A673 (cell line): ENCODE measurements at regions not wholly inside any gene's neighbourhood (a gene's known extent, or its start where the extent isn't known, plus 50 kb on each side); places are given as distances from the start of the nearest gene placed in this dataset.

ENCODE experiments used
- BruUV-seq: library from RNA; stranded (reverse); fragments of 400-500 nt; replicated peaks from 2 replicates; lab custom pipeline; 2021; lab: Mats Ljungman, UMichigan
- CTCF ChIA-PET: fragments of 300-600 bp; sonication (Branson Sonifier 250); formaldehyde crosslinking; loops from one replicate; lab custom pipeline; 2022; ENCODE audit warnings: antibody characterized with exemption; lab: Charles Lee
- POLR2A ChIA-PET: fragments of 300-600 bp; sonication (Branson Sonifier 250); formaldehyde crosslinking; loops from one replicate; lab custom pipeline; 2022; ENCODE audit warnings: antibody characterized with exemption; ENCODE audit not compliant: low non-redundant PET; lab: Charles Lee
- DNase-seq: peaks from one replicate; pipeline ENCODE4 v3.0.0-alpha.2; 2015; ENCODE audit warnings: low spot score
- H3K27ac ChIP-seq: fragments of 200-600 bp; sonication (generic); 2 replicates; pipeline ENCODE4 v1.5.1; 2016; ENCODE audit warnings: mixed run types, low read depth, mild to moderate bottlenecking, mixed read lengths, antibody characterized with exemption, low read length; ENCODE audit not compliant: poor library complexity, severe bottlenecking
- H3K27me3 ChIP-seq: fragments of 200-600 bp; sonication (generic); replicated peaks from 2 replicates; pipeline ENCODE4 v1.6.1; 2017; ENCODE audit warnings: mixed run types, low read depth, mild to moderate bottlenecking, mixed read lengths, antibody characterized with exemption, low read length; ENCODE audit not compliant: insufficient read depth, poor library complexity
- H3K36me3 ChIP-seq: fragments of 200-600 bp; sonication (generic); 2 replicates; pipeline ENCODE4 v1.6.1; 2016; ENCODE audit warnings: mixed run types, mild to moderate bottlenecking, mixed read lengths, antibody characterized with exemption, low read length; ENCODE audit not compliant: insufficient read depth, poor library complexity, severe bottlenecking
- H3K4me1 ChIP-seq: fragments of 200-600 bp; sonication (generic); 2 replicates; pipeline ENCODE4 v1.6.1; 2017; ENCODE audit warnings: mixed run types, mild to moderate bottlenecking, mixed read lengths, antibody characterized with exemption, low read length; ENCODE audit not compliant: insufficient read depth, poor library complexity, severe bottlenecking
- H3K4me3 ChIP-seq: fragments of 200-600 bp; sonication (generic); 2 replicates; pipeline ENCODE4 v1.5.1; 2016; ENCODE audit warnings: low read depth, mixed run types, mild to moderate bottlenecking, mixed read lengths, low read length; ENCODE audit not compliant: poor library complexity, severe bottlenecking
- H3K9me3 ChIP-seq: fragments of 200-600 bp; sonication (generic); 2 replicates; pipeline ENCODE4 v1.6.1; 2016; ENCODE audit warnings: mixed run types, low read depth, mild to moderate bottlenecking, mixed read lengths, antibody characterized with exemption, low read length; ENCODE audit not compliant: poor library complexity, severe bottlenecking
- CTCF ChIP-seq: fragments of 300-800, 200-600 bp; sonication (generic); conservative IDR thresholded peaks from 2 replicates; pipeline ENCODE4 v1.5.1; 2017; ENCODE audit warnings: low read depth, mild to moderate bottlenecking, antibody characterized with exemption, low read length, moderate library complexity, mixed read lengths
- EZH2 ChIP-seq: fragments of 200-600 bp; sonication (generic); IDR thresholded peaks from 2 replicates; pipeline ENCODE4 v1.6.1; 2017; ENCODE audit warnings: borderline replicate concordance, low read depth, mild to moderate bottlenecking, mixed read lengths, antibody characterized with exemption, low read length; ENCODE audit not compliant: poor library complexity, severe bottlenecking
- intact Hi-C: fragments of 100-400 bp; cut with micrococcal nuclease; formaldehyde crosslinking; loops from one replicate; pipeline ENCODE4 v1.10.0; 2022; ENCODE audit not compliant: unreplicated experiment

GRCh38 chr5:29380029-29380428 lies 1813.5 kb upstream of the CDH6 start:
- DNase-seq = no peak
- no peaks in the 10 kb centered on the region for H3K9me3 ChIP-seq
- intact Hi-C loops = no loop called here
- POLR2A ChIA-PET = no interaction called here
- no peak overlapping the region for H3K4me3 ChIP-seq
- H3K4me1 ChIP-seq = no peaks in the 10 kb centered on the region
- no peaks in the 10 kb centered on the region for H3K36me3 ChIP-seq
- H3K27me3 ChIP-seq = no peaks in the 10 kb centered on the region
- no peak overlapping the region for H3K27ac ChIP-seq
- no TSS peak for BruUV-seq
- CTCF ChIA-PET = no interaction called here
- TF ChIP-seq EZH2 (no peak), CTCF (no peak)

GRCh38 chr5:29379619-29380018 lies 1813.9 kb upstream of the CDH6 start:
- Histone ChIP-seq H3K36me3 (no peaks in the 10 kb centered on the region), H3K9me3 (no peaks in the 10 kb centered on the region), H3K4me3 (no peak overlapping the region), H3K4me1 (no peaks in the 10 kb centered on the region), H3K27me3 (no peaks in the 10 kb centered on the region), H3K27ac (no peak overlapping the region)
- ChIA-PET POLR2A (no interaction called here), CTCF (no interaction called here)
- intact Hi-C loops = no loop called here
- no TSS peak for BruUV-seq
- TF ChIP-seq CTCF = no peak
- no peak for TF ChIP-seq EZH2
- DNase-seq = no peak

GRCh38 chr5:29378104-29378503 lies 1815.4 kb upstream of the CDH6 start:
- Histone ChIP-seq H3K9me3 (no peaks in the 10 kb centered on the region), H3K27ac (no peak overlapping the region), H3K4me1 (no peaks in the 10 kb centered on the region), H3K27me3 (no peaks in the 10 kb centered on the region), H3K4me3 (no peak overlapping the region), H3K36me3 (no peaks in the 10 kb centered on the region)
- BruUV-seq = no TSS peak
- TF ChIP-seq CTCF (no peak), EZH2 (no peak)
- ChIA-PET POLR2A (no interaction called here), CTCF (no interaction called here)
- intact Hi-C loops = no loop called here
- DNase-seq = no peak
